DND-41 (cell line): ENCODE measurements at regions not wholly inside any gene's neighbourhood (a gene's known extent, or its start where the extent isn't known, plus 50 kb on each side); places are given as distances from the start of the nearest gene placed in this dataset.

Experiments
- ATAC-seq: fragments of 200-7000 bp; cut with Tn5 transposase; 3 replicates; pipeline ENCODE4 v1.9.1; 2021; ENCODE audit warnings: low read depth; ENCODE audit not compliant: insufficient read depth
- DNase-seq: peaks from one replicate; pipeline ENCODE4 v3.0.0-alpha.2; 2020
- H2AFZ ChIP-seq: 2 replicates; pipeline ENCODE4 v1.6.0; 2012; ENCODE audit warnings: low read depth, low read length
- H3K27ac ChIP-seq: 2 replicates; pipeline ENCODE4 v1.5.1; 2012; ENCODE audit warnings: low read length, inconsistent platforms
- H3K27me3 ChIP-seq: fragments of 200-600 bp; sonication (generic); 2 replicates; pipeline ENCODE4 v1.6.0; 2012; ENCODE audit warnings: low read length, mild to moderate bottlenecking, inconsistent platforms; ENCODE audit not compliant: insufficient read depth, poor library complexity
- H3K36me3 ChIP-seq: 2 replicates; pipeline ENCODE4 v1.5.1; 2012; ENCODE audit warnings: low read length, inconsistent platforms; ENCODE audit not compliant: insufficient read depth
- H3K4me1 ChIP-seq: 2 replicates; pipeline ENCODE4 v1.5.1; 2012; ENCODE audit warnings: mild to moderate bottlenecking, low read length; ENCODE audit not compliant: insufficient read depth
- H3K4me2 ChIP-seq: 2 replicates; pipeline ENCODE4 v1.6.0; 2012; ENCODE audit warnings: mild to moderate bottlenecking, moderate library complexity, low read length, inconsistent platforms; ENCODE audit not compliant: insufficient read depth
- H3K4me3 ChIP-seq, 2 experiments: fragments of 200-600 bp in 1 of 2; shearing (Covaris generic) in 1 of 2; 2 replicates each; pipeline ENCODE4 v1.5.1; 2012 to 2016; ENCODE audit warnings: inconsistent platforms in 2 of 2, low read length in 2 of 2, mild to moderate bottlenecking in 2 of 2, low read depth in 1 of 2, moderate library complexity in 1 of 2
- H3K79me2 ChIP-seq: 2 replicates; pipeline ENCODE4 v1.6.0; 2012; ENCODE audit warnings: low read length, inconsistent platforms; ENCODE audit not compliant: insufficient read depth
- H3K9ac ChIP-seq: 2 replicates; pipeline ENCODE4 v1.6.0; 2012; ENCODE audit warnings: low read depth, mild to moderate bottlenecking, inconsistent platforms, low read length, moderate library complexity
- H3K9me3 ChIP-seq: 2 replicates; pipeline ENCODE4 v1.5.1; 2012; ENCODE audit warnings: low read length, moderate library complexity, mild to moderate bottlenecking, inconsistent platforms; ENCODE audit not compliant: insufficient read depth, severe bottlenecking
- H4K20me1 ChIP-seq: 2 replicates; pipeline ENCODE4 v1.6.0; 2012; ENCODE audit warnings: low read length; ENCODE audit not compliant: insufficient read depth
- EZH2 ChIP-seq: IDR thresholded peaks from 3 replicates; pipeline ENCODE4 v1.6.1; 2012; ENCODE audit warnings: borderline replicate concordance, low read depth, mild to moderate bottlenecking, moderate library complexity, low read length, inconsistent platforms; ENCODE audit not compliant: severe bottlenecking
- TF ChIP-seq, protein P1 (sequence below): IDR thresholded peaks from 2 replicates; pipeline ENCODE4 v1.5.1; 2012; ENCODE audit warnings: borderline replicate concordance, low read length, moderate library complexity, mild to moderate bottlenecking; ENCODE audit not compliant: poor library complexity, severe bottlenecking; ENCODE audit errors: extremely low read depth

DNA sequence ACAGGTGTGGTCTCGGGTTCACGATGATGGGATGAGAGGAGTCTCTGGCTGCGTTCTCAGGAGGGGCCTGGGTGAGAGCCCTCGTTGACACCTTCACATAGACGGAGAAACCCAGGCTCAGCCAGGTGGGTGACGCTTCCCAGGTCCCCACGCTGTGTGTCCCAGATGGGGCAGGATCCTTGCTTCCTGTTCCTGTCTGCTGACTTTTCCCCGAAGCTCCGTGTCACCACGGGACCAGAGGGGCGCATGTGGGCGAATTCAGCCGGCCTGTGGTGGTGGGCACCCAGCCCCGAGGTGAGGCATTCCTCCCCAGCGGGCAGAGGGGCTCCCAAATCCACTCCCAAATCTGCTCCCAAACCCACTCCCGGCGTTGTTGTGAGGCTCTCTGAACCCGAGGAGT lies 732.8 kb downstream of the BRD1 start:
- Histone ChIP-seq H3K79me2 (no peaks in the 10 kb centered on the region), H3K9me3 (no peaks in the 10 kb centered on the region), H3K4me1 (no peaks in the 10 kb centered on the region), H3K4me3 (no peak overlapping the region), H3K4me2 (no peak overlapping the region), H4K20me1 (0 out of 2 replicates have a peak, but pooled peaks cover 3% of the 10 kb centered on the region), H3K36me3 (no peaks in the 10 kb centered on the region), H3K9ac (no peak overlapping the region), H3K27me3 (no peaks in the 10 kb centered on the region), H3K27ac (no peak overlapping the region), H2AFZ (no peak overlapping the region)
- ATAC-seq = no peak
- DNase-seq = no peak
- TF ChIP-seq EZH2 = no peak
- TF ChIP-seq, protein P1, sequence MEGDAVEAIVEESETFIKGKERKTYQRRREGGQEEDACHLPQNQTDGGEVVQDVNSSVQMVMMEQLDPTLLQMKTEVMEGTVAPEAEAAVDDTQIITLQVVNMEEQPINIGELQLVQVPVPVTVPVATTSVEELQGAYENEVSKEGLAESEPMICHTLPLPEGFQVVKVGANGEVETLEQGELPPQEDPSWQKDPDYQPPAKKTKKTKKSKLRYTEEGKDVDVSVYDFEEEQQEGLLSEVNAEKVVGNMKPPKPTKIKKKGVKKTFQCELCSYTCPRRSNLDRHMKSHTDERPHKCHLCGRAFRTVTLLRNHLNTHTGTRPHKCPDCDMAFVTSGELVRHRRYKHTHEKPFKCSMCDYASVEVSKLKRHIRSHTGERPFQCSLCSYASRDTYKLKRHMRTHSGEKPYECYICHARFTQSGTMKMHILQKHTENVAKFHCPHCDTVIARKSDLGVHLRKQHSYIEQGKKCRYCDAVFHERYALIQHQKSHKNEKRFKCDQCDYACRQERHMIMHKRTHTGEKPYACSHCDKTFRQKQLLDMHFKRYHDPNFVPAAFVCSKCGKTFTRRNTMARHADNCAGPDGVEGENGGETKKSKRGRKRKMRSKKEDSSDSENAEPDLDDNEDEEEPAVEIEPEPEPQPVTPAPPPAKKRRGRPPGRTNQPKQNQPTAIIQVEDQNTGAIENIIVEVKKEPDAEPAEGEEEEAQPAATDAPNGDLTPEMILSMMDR = no peak

DNA sequence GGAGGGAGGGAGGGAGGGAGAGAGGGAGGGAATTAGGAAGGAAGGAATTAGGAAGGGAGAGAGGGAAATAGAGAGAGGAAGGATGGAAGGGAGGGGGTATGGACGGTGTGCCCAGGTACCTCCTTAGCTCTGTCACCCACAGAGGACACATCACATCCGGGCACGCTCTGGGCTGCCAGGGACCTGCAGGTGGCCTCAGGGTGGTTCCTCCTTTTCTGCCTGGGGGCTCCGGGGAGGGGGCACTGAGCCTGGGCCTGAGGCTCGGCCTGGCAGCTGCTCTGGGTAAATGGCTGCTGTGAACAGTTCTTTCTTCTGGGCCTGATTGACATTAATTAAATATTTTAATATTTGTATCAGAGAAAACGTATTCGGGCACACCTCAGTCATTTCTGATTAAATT lies 733.5 kb downstream of the BRD1 start:
- no peaks in the 10 kb centered on the region for H3K9me3 ChIP-seq
- no peaks in the 10 kb centered on the region for H3K36me3 ChIP-seq
- H3K79me2 ChIP-seq = no peaks in the 10 kb centered on the region
- TF ChIP-seq, protein P1 = no peak
- no peak for TF ChIP-seq EZH2
- no peak overlapping the region for H3K27ac ChIP-seq
- H3K4me1 ChIP-seq = no peaks in the 10 kb centered on the region
- no peak overlapping the region for H3K4me3 ChIP-seq
- H2AFZ ChIP-seq = no peak overlapping the region
- H3K4me2 ChIP-seq = no peak overlapping the region
- H3K27me3 ChIP-seq = no peaks in the 10 kb centered on the region
- no peak for DNase-seq
- no peak overlapping the region for H3K9ac ChIP-seq
- ATAC-seq = no peak
- H4K20me1 ChIP-seq = 0 out of 2 replicates have a peak, but pooled peaks cover under 1% of the 10 kb centered on the region

DNA sequence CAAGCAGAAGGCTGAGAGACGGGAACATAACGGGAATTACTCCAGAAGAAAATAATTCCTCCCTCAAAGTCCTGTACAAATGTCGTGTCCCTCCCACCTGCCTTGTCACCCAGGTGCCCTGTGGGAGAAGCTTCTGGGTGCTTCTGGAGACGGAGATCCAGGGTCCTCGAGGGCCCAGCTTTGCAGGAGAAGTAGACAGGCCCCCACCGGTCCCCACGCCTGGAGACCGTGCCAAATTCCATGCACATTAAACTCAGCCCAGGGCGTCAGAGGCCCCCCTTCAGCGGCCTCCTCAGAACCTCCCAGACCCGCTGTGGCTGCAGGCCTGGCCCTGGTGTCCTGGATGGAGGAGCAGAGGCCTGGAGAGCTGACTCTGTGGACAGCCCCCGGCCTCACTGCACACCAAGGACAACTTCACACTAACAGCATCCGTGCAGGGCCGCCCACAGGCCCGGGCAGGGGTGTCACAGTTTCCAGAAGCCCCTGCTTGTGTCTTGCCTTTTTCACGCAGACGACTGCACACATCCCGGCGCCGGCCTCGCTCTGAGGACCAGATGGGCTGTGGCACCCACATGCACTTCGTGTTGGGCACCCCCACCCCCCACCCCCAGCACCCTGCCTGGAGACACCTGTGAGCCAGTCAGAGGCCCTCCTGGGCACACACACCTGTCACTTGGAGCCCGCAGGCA lies 734.3 kb downstream of the BRD1 start:
- Histone ChIP-seq H3K79me2 (no peaks in the 10 kb centered on the region), H3K4me3 (no peak overlapping the region), H3K36me3 (no peaks in the 10 kb centered on the region), H3K9me3 (no peaks in the 10 kb centered on the region), H3K27ac (no peak overlapping the region), H2AFZ (no peak overlapping the region), H3K27me3 (no peaks in the 10 kb centered on the region), H3K4me2 (no peak overlapping the region), H3K9ac (no peak overlapping the region), H4K20me1 (no peaks in the 10 kb centered on the region), H3K4me1 (no peaks in the 10 kb centered on the region)
- no peak for ATAC-seq
- TF ChIP-seq, protein P1 = no peak
- TF ChIP-seq EZH2 = no peak
- DNase-seq = no peak
